DND-41 (cell line): ENCODE measurements at regions not wholly inside any gene's neighbourhood (a gene's known extent, or its start where the extent isn't known, plus 50 kb on each side); places are given as distances from the start of the nearest gene placed in this dataset.

Experiments used
- ATAC-seq: fragments of 200-7000 bp; cut with Tn5 transposase; 3 replicates; pipeline ENCODE4 v1.9.1; 2021; ENCODE audit warnings: low read depth; ENCODE audit not compliant: insufficient read depth
- DNase-seq: peaks from one replicate; pipeline ENCODE4 v3.0.0-alpha.2; 2020
- H2AFZ ChIP-seq: 2 replicates; pipeline ENCODE4 v1.6.0; 2012; ENCODE audit warnings: low read depth, low read length
- H3K27ac ChIP-seq: 2 replicates; pipeline ENCODE4 v1.5.1; 2012; ENCODE audit warnings: low read length, inconsistent platforms
- H3K27me3 ChIP-seq: fragments of 200-600 bp; sonication (generic); 2 replicates; pipeline ENCODE4 v1.6.0; 2012; ENCODE audit warnings: low read length, mild to moderate bottlenecking, inconsistent platforms; ENCODE audit not compliant: insufficient read depth, poor library complexity
- H3K36me3 ChIP-seq: 2 replicates; pipeline ENCODE4 v1.5.1; 2012; ENCODE audit warnings: low read length, inconsistent platforms; ENCODE audit not compliant: insufficient read depth
- H3K4me1 ChIP-seq: 2 replicates; pipeline ENCODE4 v1.5.1; 2012; ENCODE audit warnings: mild to moderate bottlenecking, low read length; ENCODE audit not compliant: insufficient read depth
- H3K4me2 ChIP-seq: 2 replicates; pipeline ENCODE4 v1.6.0; 2012; ENCODE audit warnings: mild to moderate bottlenecking, moderate library complexity, low read length, inconsistent platforms; ENCODE audit not compliant: insufficient read depth
- H3K4me3 ChIP-seq, 2 experiments: fragments of 200-600 bp in 1 of 2; shearing (Covaris generic) in 1 of 2; 2 replicates each; pipeline ENCODE4 v1.5.1; 2012 to 2016; ENCODE audit warnings: inconsistent platforms in 2 of 2, low read length in 2 of 2, mild to moderate bottlenecking in 2 of 2, low read depth in 1 of 2, moderate library complexity in 1 of 2
- H3K79me2 ChIP-seq: 2 replicates; pipeline ENCODE4 v1.6.0; 2012; ENCODE audit warnings: low read length, inconsistent platforms; ENCODE audit not compliant: insufficient read depth
- H3K9ac ChIP-seq: 2 replicates; pipeline ENCODE4 v1.6.0; 2012; ENCODE audit warnings: low read depth, mild to moderate bottlenecking, inconsistent platforms, low read length, moderate library complexity
- H3K9me3 ChIP-seq: 2 replicates; pipeline ENCODE4 v1.5.1; 2012; ENCODE audit warnings: low read length, moderate library complexity, mild to moderate bottlenecking, inconsistent platforms; ENCODE audit not compliant: insufficient read depth, severe bottlenecking
- H4K20me1 ChIP-seq: 2 replicates; pipeline ENCODE4 v1.6.0; 2012; ENCODE audit warnings: low read length; ENCODE audit not compliant: insufficient read depth
- CTCF ChIP-seq: IDR thresholded peaks from 2 replicates; pipeline ENCODE4 v1.5.1; 2012; ENCODE audit warnings: borderline replicate concordance, low read length, moderate library complexity, mild to moderate bottlenecking; ENCODE audit not compliant: poor library complexity, severe bottlenecking; ENCODE audit errors: extremely low read depth
- EZH2 ChIP-seq: IDR thresholded peaks from 3 replicates; pipeline ENCODE4 v1.6.1; 2012; ENCODE audit warnings: borderline replicate concordance, low read depth, mild to moderate bottlenecking, moderate library complexity, low read length, inconsistent platforms; ENCODE audit not compliant: severe bottlenecking

- DNase-seq = peak; percentile 70
- TF ChIP-seq EZH2 = no peak
- peak; percentile 27 for TF ChIP-seq CTCF
- Histone ChIP-seq H3K4me1 (peaks cover 44% of the 10 kb centered on the region), H3K4me2 (peak overlapping the region; percentile 47), H3K27ac (peak overlapping the region; percentile 64), H3K9ac (no peak overlapping the region; the same call in 1 of the 2 replicates), H3K9me3 (no peaks in the 10 kb centered on the region), H3K79me2 (no peaks in the 10 kb centered on the region), H3K27me3 (no peaks in the 10 kb centered on the region), H3K4me3 (no peak overlapping the region), H2AFZ (no peak overlapping the region), H4K20me1 (no peaks in the 10 kb centered on the region), H3K36me3 (no peaks in the 10 kb centered on the region)
- ATAC-seq = peak; percentile 86
These were observed 179.7 kb upstream of the SETBP1 start for GRCh38 chr18:44500808-44501610.

GRCh38 chr18:44502221-44502620 is 178.5 kb upstream of the SETBP1 start:
- ATAC-seq = no peak
- Histone ChIP-seq H4K20me1 (no peaks in the 10 kb centered on the region), H3K79me2 (no peaks in the 10 kb centered on the region), H2AFZ (no peak overlapping the region), H3K4me3 (no peak overlapping the region), H3K9ac (no peak overlapping the region), H3K9me3 (no peaks in the 10 kb centered on the region), H3K4me1 (peaks cover 53% of the 10 kb centered on the region), H3K36me3 (no peaks in the 10 kb centered on the region), H3K27me3 (no peaks in the 10 kb centered on the region), H3K4me2 (no peak overlapping the region), H3K27ac (peak overlapping the region; percentile 17; the same call in 1 of the 2 replicates)
- DNase-seq = no peak
- TF ChIP-seq EZH2 (no peak), CTCF (no peak)

- TF ChIP-seq EZH2 = no peak
- H2AFZ ChIP-seq = no peak overlapping the region
- no peak overlapping the region for H3K9ac ChIP-seq
- no peaks in the 10 kb centered on the region for H3K79me2 ChIP-seq
- H3K27ac ChIP-seq = peak overlapping the region; percentile 17; the same call in 1 of the 2 replicates
- no peak for ATAC-seq
- no peaks in the 10 kb centered on the region for H3K36me3 ChIP-seq
- DNase-seq = no peak
- H3K4me2 ChIP-seq = no peak overlapping the region
- no peaks in the 10 kb centered on the region for H3K27me3 ChIP-seq
- H3K4me1 ChIP-seq = peaks cover 59% of the 10 kb centered on the region
- no peak overlapping the region for H3K4me3 ChIP-seq
- H3K9me3 ChIP-seq = no peaks in the 10 kb centered on the region
- no peaks in the 10 kb centered on the region for H4K20me1 ChIP-seq
These were observed 177.9 kb upstream of the SETBP1 start for GRCh38 chr18:44502790-44503189.

GRCh38 chr18:44503854-44504253 is 176.8 kb upstream of the SETBP1 start:
- no peak for DNase-seq
- Histone ChIP-seq H2AFZ (no peak overlapping the region), H3K36me3 (no peaks in the 10 kb centered on the region), H3K9me3 (no peaks in the 10 kb centered on the region), H4K20me1 (no peaks in the 10 kb centered on the region), H3K27me3 (no peaks in the 10 kb centered on the region), H3K4me1 (peaks cover 69% of the 10 kb centered on the region), H3K4me2 (no peak overlapping the region), H3K27ac (no peak overlapping the region), H3K79me2 (no peaks in the 10 kb centered on the region), H3K9ac (no peak overlapping the region), H3K4me3 (no peak overlapping the region)
- no peak for TF ChIP-seq CTCF
- no peak for ATAC-seq
